ENCODE measurements at regions not wholly inside any gene's neighbourhood (a gene's known extent, or its start where the extent isn't known, plus 50 kb on each side); places are given as distances from the start of the nearest gene placed in this dataset.
A peak's percentile ranks its signal among the peaks of the same experiment; 100 is the strongest.

GRCh38 chr9:109716631-109717030 lies 63.4 kb upstream of the PALM2AKAP2 start:
- TF ChIP-seq CTCF (IDR thresholded peaks at IDR 0.05; ENCODE audit: borderline replicate concordance, extremely low read depth, low read length, poor library complexity, severe bottlenecking) = no peak
- TF ChIP-seq EZH2 (IDR thresholded peaks at IDR 0.05; ENCODE audit: borderline replicate concordance, low read depth, low read length, severe bottlenecking) = no peak
- no peak for DNase-seq
- ATAC-seq (ENCODE audit: insufficient read depth, low read depth) = no peak
- H3K27ac ChIP-seq (ENCODE audit: low read length) = no peak overlapping the region
- no peaks in the 10 kb centered on the region for H4K20me1 ChIP-seq (ENCODE audit: insufficient read depth, low read length)
- no peak overlapping the region for H3K9ac ChIP-seq (ENCODE audit: low read depth, low read length)
- H3K4me3 ChIP-seq (ENCODE audit: low read depth in 1 of 2, low read length in 2 of 2) = no peak overlapping the region
- peaks cover 16% of the 10 kb centered on the region for H3K27me3 ChIP-seq (ENCODE audit: insufficient read depth, low read length, poor library complexity)
- H3K4me2 ChIP-seq (ENCODE audit: insufficient read depth, low read length) = no peak overlapping the region
- H3K9me3 ChIP-seq (ENCODE audit: insufficient read depth, low read length, severe bottlenecking) = no peaks in the 10 kb centered on the region
- no peak overlapping the region for H2AFZ ChIP-seq (ENCODE audit: low read depth, low read length)
- no peaks in the 10 kb centered on the region for H3K4me1 ChIP-seq (ENCODE audit: insufficient read depth, low read length)
- H3K36me3 ChIP-seq (ENCODE audit: insufficient read depth, low read length) = no peaks in the 10 kb centered on the region
- H3K79me2 ChIP-seq (ENCODE audit: insufficient read depth, low read length) = no peaks in the 10 kb centered on the region

- H3K79me2 ChIP-seq (ENCODE audit: insufficient read depth, low read length) = no peaks in the 10 kb centered on the region
- peaks cover 13% of the 10 kb centered on the region for H3K27me3 ChIP-seq (ENCODE audit: insufficient read depth, low read length, poor library complexity)
- no peak overlapping the region for H3K4me2 ChIP-seq (ENCODE audit: insufficient read depth, low read length)
- no peak for DNase-seq
- H3K36me3 ChIP-seq (ENCODE audit: insufficient read depth, low read length) = no peaks in the 10 kb centered on the region
- H3K9ac ChIP-seq (ENCODE audit: low read depth, low read length) = no peak overlapping the region
- H2AFZ ChIP-seq (ENCODE audit: low read depth, low read length) = no peak overlapping the region
- H4K20me1 ChIP-seq (ENCODE audit: insufficient read depth, low read length) = no peaks in the 10 kb centered on the region
- peak; percentile 50; the same call in 2 of the 3 replicates for ATAC-seq (ENCODE audit: insufficient read depth, low read depth)
- no peak for TF ChIP-seq CTCF (IDR thresholded peaks at IDR 0.05; ENCODE audit: borderline replicate concordance, extremely low read depth, low read length, poor library complexity, severe bottlenecking)
- TF ChIP-seq EZH2 (IDR thresholded peaks at IDR 0.05; ENCODE audit: borderline replicate concordance, low read depth, low read length, severe bottlenecking) = no peak
- H3K4me1 ChIP-seq (ENCODE audit: insufficient read depth, low read length) = no peaks in the 10 kb centered on the region
- no peak overlapping the region for H3K27ac ChIP-seq (ENCODE audit: low read length)
- H3K4me3 ChIP-seq (ENCODE audit: low read depth in 1 of 2, low read length in 2 of 2) = no peak overlapping the region
- no peaks in the 10 kb centered on the region for H3K9me3 ChIP-seq (ENCODE audit: insufficient read depth, low read length, severe bottlenecking)
These were observed 62.7 kb upstream of the PALM2AKAP2 start for GRCh38 chr9:109717342-109717741.

- Histone ChIP-seq H3K4me1 (ENCODE audit: insufficient read depth, low read length) (no peaks in the 10 kb centered on the region), H2AFZ (ENCODE audit: low read depth, low read length) (no peak overlapping the region), H4K20me1 (ENCODE audit: insufficient read depth, low read length) (no peaks in the 10 kb centered on the region), H3K9me3 (ENCODE audit: insufficient read depth, low read length, severe bottlenecking) (no peaks in the 10 kb centered on the region), H3K4me2 (ENCODE audit: insufficient read depth, low read length) (no peak overlapping the region), H3K27me3 (ENCODE audit: insufficient read depth, low read length, poor library complexity) (peaks cover 8% of the 10 kb centered on the region), H3K27ac (ENCODE audit: low read length) (no peak overlapping the region), H3K4me3 (ENCODE audit: low read depth in 1 of 2, low read length in 2 of 2) (no peak overlapping the region), H3K9ac (ENCODE audit: low read depth, low read length) (no peak overlapping the region), H3K79me2 (ENCODE audit: insufficient read depth, low read length) (no peaks in the 10 kb centered on the region), H3K36me3 (ENCODE audit: insufficient read depth, low read length) (no peaks in the 10 kb centered on the region)
- no peak for ATAC-seq (ENCODE audit: insufficient read depth, low read depth)
- no peak for TF ChIP-seq EZH2 (IDR thresholded peaks at IDR 0.05; ENCODE audit: borderline replicate concordance, low read depth, low read length, severe bottlenecking)
- no peak for TF ChIP-seq CTCF (IDR thresholded peaks at IDR 0.05; ENCODE audit: borderline replicate concordance, extremely low read depth, low read length, poor library complexity, severe bottlenecking)
- DNase-seq = no peak
These were observed 61.1 kb upstream of the PALM2AKAP2 start for GRCh38 chr9:109718861-109719260.

- H3K27ac ChIP-seq (ENCODE audit: low read length) = no peak overlapping the region
- no peaks in the 10 kb centered on the region for H3K4me1 ChIP-seq (ENCODE audit: insufficient read depth, low read length)
- ATAC-seq (ENCODE audit: insufficient read depth, low read depth) (no peak), DNase-seq (no peak)
- H3K9me3 ChIP-seq (ENCODE audit: insufficient read depth, low read length, severe bottlenecking) = no peaks in the 10 kb centered on the region
- H3K27me3 ChIP-seq (ENCODE audit: insufficient read depth, low read length, poor library complexity) = peaks cover 4% of the 10 kb centered on the region
- no peaks in the 10 kb centered on the region for H3K36me3 ChIP-seq (ENCODE audit: insufficient read depth, low read length)
- no peaks in the 10 kb centered on the region for H4K20me1 ChIP-seq (ENCODE audit: insufficient read depth, low read length)
- no peak overlapping the region for H2AFZ ChIP-seq (ENCODE audit: low read depth, low read length)
- no peak overlapping the region for H3K4me3 ChIP-seq (ENCODE audit: low read depth in 1 of 2, low read length in 2 of 2)
- H3K4me2 ChIP-seq (ENCODE audit: insufficient read depth, low read length) = no peak overlapping the region
- no peak overlapping the region for H3K9ac ChIP-seq (ENCODE audit: low read depth, low read length)
- TF ChIP-seq EZH2 (IDR thresholded peaks at IDR 0.05; ENCODE audit: borderline replicate concordance, low read depth, low read length, severe bottlenecking) (no peak), CTCF (IDR thresholded peaks at IDR 0.05; ENCODE audit: borderline replicate concordance, extremely low read depth, low read length, poor library complexity, severe bottlenecking) (no peak)
- no peaks in the 10 kb centered on the region for H3K79me2 ChIP-seq (ENCODE audit: insufficient read depth, low read length)
These were observed 59.0 kb upstream of the PALM2AKAP2 start for GRCh38 chr9:109721001-109721400.
